Trophoblast cell (in vitro differentiated cells and primary cell): ENCODE measurements at regions not wholly inside any gene's neighbourhood (a gene's known extent, or its start where the extent isn't known, plus 50 kb on each side); places are given as distances from the start of the nearest gene placed in this dataset.

Experiments used
- DNase-seq, 2 donors: peaks; one replicate each; pipeline ENCODE4 v3.0.0-alpha.2; 2016
- H2AFZ ChIP-seq: 2 replicates; pipeline ENCODE4 v1.6.1; 2013; ENCODE audit warnings: low read length, moderate library complexity, mild to moderate bottlenecking; ENCODE audit not compliant: insufficient read depth, poor library complexity
- H2AK5ac ChIP-seq: 2 replicates; pipeline ENCODE4 v1.6.1; 2013; ENCODE audit warnings: mild to moderate bottlenecking, low read length
- H2BK120ac ChIP-seq: 2 replicates; pipeline ENCODE4 v1.6.1; 2013; ENCODE audit warnings: low read length, mild to moderate bottlenecking, moderate library complexity; ENCODE audit not compliant: insufficient read depth, poor library complexity
- H2BK12ac ChIP-seq: 2 replicates; pipeline ENCODE4 v1.6.1; 2013; ENCODE audit warnings: mild to moderate bottlenecking, low read length, moderate library complexity
- H2BK5ac ChIP-seq: 2 replicates; pipeline ENCODE4 v1.6.1; 2013; ENCODE audit warnings: low read length, low read depth, moderate library complexity, mild to moderate bottlenecking; ENCODE audit not compliant: poor library complexity
- H3K14ac ChIP-seq: 2 replicates; pipeline ENCODE4 v1.6.1; 2013; ENCODE audit warnings: mild to moderate bottlenecking, low read length
- H3K18ac ChIP-seq: 2 replicates; pipeline ENCODE4 v1.6.1; 2013; ENCODE audit warnings: mild to moderate bottlenecking, low read length
- H3K23ac ChIP-seq: 2 replicates; pipeline ENCODE4 v1.6.1; 2013; ENCODE audit warnings: low read length
- H3K27ac ChIP-seq: 2 replicates; pipeline ENCODE4 v1.5.1; 2013; ENCODE audit warnings: low read depth, mild to moderate bottlenecking, inconsistent platforms, low read length, moderate library complexity
- H3K27me3 ChIP-seq: 2 replicates; pipeline ENCODE4 v1.6.1; 2013; ENCODE audit warnings: inconsistent platforms, mild to moderate bottlenecking, low read length, moderate library complexity; ENCODE audit not compliant: insufficient read depth
- H3K36me3 ChIP-seq, 2 experiments: 1 replicate in 1 of 2; 2 replicates in 1 of 2; pipeline ENCODE4 v1.6.1; 2013; ENCODE audit warnings: low read length in 2 of 2, mild to moderate bottlenecking in 2 of 2, moderate library complexity in 1 of 2; ENCODE audit not compliant: insufficient read depth in 2 of 2, control insufficient read depth in 1 of 2
- H3K4ac ChIP-seq: 2 replicates; pipeline ENCODE4 v1.6.1; 2013; ENCODE audit warnings: low read depth, mild to moderate bottlenecking, low read length, moderate library complexity
- H3K4me1 ChIP-seq, 2 experiments: 1 replicate in 1 of 2; 2 replicates in 1 of 2; pipeline ENCODE4 v1.6.1; 2013; ENCODE audit warnings: low read length in 2 of 2, mild to moderate bottlenecking in 2 of 2, moderate library complexity in 1 of 2; ENCODE audit not compliant: insufficient read depth in 2 of 2, control insufficient read depth in 1 of 2
- H3K4me2 ChIP-seq: 2 replicates; pipeline ENCODE4 v1.6.1; 2013; ENCODE audit warnings: inconsistent platforms, mild to moderate bottlenecking, low read length, moderate library complexity
- H3K4me3 ChIP-seq: 2 replicates; pipeline ENCODE4 v1.5.1; 2013; ENCODE audit warnings: mild to moderate bottlenecking, low read depth, low read length, inconsistent platforms
- H3K79me1 ChIP-seq: one replicate; pipeline ENCODE4 v1.6.1; 2013; ENCODE audit warnings: low read length
- H3K79me2 ChIP-seq: 2 replicates; pipeline ENCODE4 v1.6.1; 2013; ENCODE audit warnings: low read length, mild to moderate bottlenecking; ENCODE audit not compliant: control insufficient read depth, insufficient read depth, poor library complexity
- H3K9ac ChIP-seq: 2 replicates; pipeline ENCODE4 v1.6.1; 2013; ENCODE audit warnings: mild to moderate bottlenecking, low read length
- H3K9me3 ChIP-seq: 2 replicates; pipeline ENCODE4 v1.6.1; 2013; ENCODE audit warnings: low read depth, mild to moderate bottlenecking, control low read depth, inconsistent platforms, low read length; ENCODE audit not compliant: insufficient read depth
- H4K12ac ChIP-seq: 2 replicates; pipeline ENCODE4 v1.6.1; 2013; ENCODE audit warnings: low read depth, mild to moderate bottlenecking, low read length, moderate library complexity
- H4K8ac ChIP-seq: 2 replicates; pipeline ENCODE4 v1.6.1; 2013; ENCODE audit warnings: low read depth, mild to moderate bottlenecking, low read length, moderate library complexity
- H4K91ac ChIP-seq: one replicate; pipeline ENCODE4 v1.6.1; 2013; ENCODE audit warnings: low read depth, mild to moderate bottlenecking, low read length, moderate library complexity
- WGBS: extraction: QIAGEN DNeasy Blood & Tissue Kit; methylation state at CpG from one replicate; pipeline ENCODE4 v1.1.7; 2013; ENCODE audit warnings: missing lambda C conversion rate; ENCODE audit not compliant: insufficient read length, insufficient coverage; ENCODE audit errors: extremely low coverage; 5-methylcytosine and 5-hydroxymethylcytosine counted together

- H3K14ac ChIP-seq: no peak overlapping the region
- no peak overlapping the region for H3K23ac ChIP-seq
- H3K27ac ChIP-seq: no peak overlapping the region
- peaks cover 3 to 7% of the 10 kb centered on the region in 2 experiments for H3K4me1 ChIP-seq
- no peak overlapping the region for H4K91ac ChIP-seq
- H2AFZ ChIP-seq: no peak overlapping the region
- H3K18ac ChIP-seq: no peak overlapping the region
- H3K36me3 ChIP-seq: no peaks in the 10 kb centered on the region
- no peaks in the 10 kb centered on the region for H3K79me1 ChIP-seq
- H3K4me2 ChIP-seq: no peak overlapping the region
- H2BK12ac ChIP-seq: no peak overlapping the region
- H3K4ac ChIP-seq: no peak overlapping the region
- no peaks in the 10 kb centered on the region for H3K27me3 ChIP-seq
- DNase-seq: no peak
- H3K9me3 ChIP-seq: no peaks in the 10 kb centered on the region
- WGBS: no CpG with 5 or more reads among the region's 9 CpGs
- H3K4me3 ChIP-seq: no peak overlapping the region
- H3K9ac ChIP-seq: no peak overlapping the region
- H2AK5ac ChIP-seq: no peak overlapping the region
- no peak overlapping the region for H2BK120ac ChIP-seq
- H4K8ac ChIP-seq: no peak overlapping the region
- H2BK5ac ChIP-seq: no peak overlapping the region
- no peak overlapping the region for H4K12ac ChIP-seq
- no peaks in the 10 kb centered on the region for H3K79me2 ChIP-seq
These were observed 94.7 kb upstream of the LYZL2 start for GRCh38 chr10:30724296-30724695.

GRCh38 chr10:30722956-30723620 lies 93.5 kb upstream of the LYZL2 start:
- Histone ChIP-seq H3K4me3 (no peak overlapping the region), H2BK5ac (no peak overlapping the region), H3K4me1 (peaks cover 3 to 9% of the 10 kb centered on the region in 2 experiments), H3K14ac (no peak overlapping the region), H3K23ac (no peak overlapping the region), H3K9me3 (no peaks in the 10 kb centered on the region), H2BK120ac (no peak overlapping the region), H2BK12ac (no peak overlapping the region), H3K36me3 (no peaks in the 10 kb centered on the region), H3K27ac (no peak overlapping the region), H2AK5ac (no peak overlapping the region), H4K8ac (no peak overlapping the region), H3K9ac (no peak overlapping the region), H2AFZ (no peak overlapping the region), H4K91ac (no peak overlapping the region), H3K79me1 (no peaks in the 10 kb centered on the region), H3K18ac (no peak overlapping the region), H3K79me2 (no peaks in the 10 kb centered on the region), H3K4me2 (no peak overlapping the region), H3K4ac (no peak overlapping the region), H4K12ac (no peak overlapping the region), H3K27me3 (no peaks in the 10 kb centered on the region)
- no CpG with 5 or more reads among the region's 10 CpGs for WGBS
- no peak for DNase-seq

- Histone ChIP-seq H2AK5ac (no peak overlapping the region), H2AFZ (no peak overlapping the region), H3K36me3 (no peaks in the 10 kb centered on the region), H3K4me2 (peak overlapping the region; percentile 44), H3K79me2 (no peaks in the 10 kb centered on the region), H3K14ac (no peak overlapping the region), H4K8ac (no peak overlapping the region), H4K91ac (no peak overlapping the region), H2BK12ac (no peak overlapping the region), H3K18ac (no peak overlapping the region), H3K27ac (no peak overlapping the region), H3K79me1 (no peaks in the 10 kb centered on the region), H3K4ac (no peak overlapping the region), H4K12ac (no peak overlapping the region), H3K27me3 (no peaks in the 10 kb centered on the region), H3K9ac (peak overlapping the region; percentile 9), H2BK5ac (no peak overlapping the region), H3K4me1 (peaks cover 3 to 9% of the 10 kb centered on the region in 2 experiments), H2BK120ac (no peak overlapping the region), H3K9me3 (no peaks in the 10 kb centered on the region), H3K23ac (no peak overlapping the region), H3K4me3 (no peak overlapping the region)
- DNase-seq: peak; percentile 30 to 55
- no CpG with 5 or more reads among the region's 9 CpGs for WGBS
These were observed 90.3 kb upstream of the LYZL2 start for GRCh38 chr10:30719832-30720231.

- H2BK5ac ChIP-seq: no peak overlapping the region
- no peak overlapping the region for H4K12ac ChIP-seq
- H3K27ac ChIP-seq: no peak overlapping the region
- no peak overlapping the region for H2AFZ ChIP-seq
- H3K79me2 ChIP-seq: no peaks in the 10 kb centered on the region
- no peak overlapping the region for H2AK5ac ChIP-seq
- H4K8ac ChIP-seq: no peak overlapping the region
- no peak overlapping the region for H3K18ac ChIP-seq
- no peak overlapping the region for H3K4ac ChIP-seq
- H2BK120ac ChIP-seq: no peak overlapping the region
- no peak for DNase-seq
- H3K36me3 ChIP-seq: no peaks in the 10 kb centered on the region
- WGBS: no CpG with 5 or more reads among the region's 6 CpGs
- H3K79me1 ChIP-seq: no peaks in the 10 kb centered on the region
- H3K4me3 ChIP-seq: no peak overlapping the region
- H3K23ac ChIP-seq: no peak overlapping the region
- H4K91ac ChIP-seq: no peak overlapping the region
- H3K9ac ChIP-seq: no peak overlapping the region
- H3K9me3 ChIP-seq: peaks cover 4% of the 10 kb centered on the region
- H3K4me1 ChIP-seq: no peaks in the 10 kb centered on the region
- H3K4me2 ChIP-seq: no peak overlapping the region
- H2BK12ac ChIP-seq: no peak overlapping the region
- H3K14ac ChIP-seq: no peak overlapping the region
- H3K27me3 ChIP-seq: no peaks in the 10 kb centered on the region
These were observed 80.3 kb upstream of the LYZL2 start for GRCh38 chr10:30709700-30710358.
